ENCODE measurements at regions not wholly inside any gene's neighbourhood (a gene's known extent, or its start where the extent isn't known, plus 50 kb on each side); places are given as distances from the start of the nearest gene placed in this dataset.
"Not testable (repeated sequence)": the region's sequence is repeated elsewhere in the genome, so short reads cannot be mapped to it uniquely, and the experiment has no call there.

GRCh38 chr1:29406814-29407213 is 170.5 kb downstream of the PTPRU start:
- intact Hi-C loops (cut with DNase I; ENCODE audit: low total_unique reads): no loop called here
- DNase-seq: no peak
- Histone ChIP-seq H3K36me3 (no peaks in the 10 kb centered on the region), H3K4me3 (no peak overlapping the region), H3K4me1 (no peaks in the 10 kb centered on the region), H3K9me3 (peaks cover 0 to 9% (median 0%) of the 10 kb centered on the region in 3 donors), H3K27ac (no peak overlapping the region), H3K27me3 (peaks cover 0 to 29% of the 10 kb centered on the region in 2 donors)
- TF ChIP-seq CTCF (IDR thresholded peaks at IDR 0.05): no peak

- intact Hi-C loops (cut with DNase I; ENCODE audit: low total_unique reads); H3K9me3 ChIP-seq; H3K4me1 ChIP-seq; DNase-seq; H3K4me3 ChIP-seq; H3K27ac ChIP-seq; H3K36me3 ChIP-seq: not testable (repeated sequence)
- H3K27me3 ChIP-seq: peaks cover 0 to 15% of the 10 kb centered on the region in 2 donors
Measured at GRCh38 chr1:29400203-29400602, 163.9 kb downstream of the PTPRU start.

GRCh38 chr1:29399465-29399864 is 163.1 kb downstream of the PTPRU start:
- no peak for TF ChIP-seq CTCF (IDR thresholded peaks at IDR 0.05)
- no peak overlapping the region for H3K4me3 ChIP-seq
- H3K27me3 ChIP-seq: peaks cover 0 to 18% of the 10 kb centered on the region in 2 donors
- no peaks in the 10 kb centered on the region for H3K36me3 ChIP-seq
- H3K9me3 ChIP-seq: peaks cover 0 to 10% (median 3%) of the 10 kb centered on the region in 3 donors
- H3K27ac ChIP-seq: no peak overlapping the region
- intact Hi-C loops (cut with DNase I; ENCODE audit: low total_unique reads): no loop called here
- no peak for DNase-seq
- no peaks in the 10 kb centered on the region for H3K4me1 ChIP-seq

- Histone ChIP-seq H3K27me3 (peaks cover 0 to 20% of the 10 kb centered on the region in 2 donors), H3K27ac (no peak overlapping the region), H3K4me3 (no peak overlapping the region), H3K36me3 (no peaks in the 10 kb centered on the region), H3K9me3 (peaks cover 0 to 10% (median 3%) of the 10 kb centered on the region in 3 donors), H3K4me1 (no peaks in the 10 kb centered on the region)
- intact Hi-C loops (cut with DNase I; ENCODE audit: low total_unique reads): no loop called here
- no peak for TF ChIP-seq CTCF (IDR thresholded peaks at IDR 0.05)
- no peak for DNase-seq
Measured at GRCh38 chr1:29398431-29398830, 162.1 kb downstream of the PTPRU start.

GRCh38 chr1:29397981-29398380 is 161.7 kb downstream of the PTPRU start:
- TF ChIP-seq CTCF (IDR thresholded peaks at IDR 0.05): no peak
- Histone ChIP-seq H3K9me3 (peaks cover 0 to 10% (median 3%) of the 10 kb centered on the region in 3 donors), H3K4me1 (no peaks in the 10 kb centered on the region), H3K27ac (no peak overlapping the region), H3K4me3 (no peak overlapping the region), H3K36me3 (no peaks in the 10 kb centered on the region), H3K27me3 (peaks cover 0 to 24% of the 10 kb centered on the region in 2 donors)
- intact Hi-C loops (cut with DNase I; ENCODE audit: low total_unique reads): no loop called here
- no peak for DNase-seq

- H3K9me3 ChIP-seq: peaks cover 0 to 10% (median 3%) of the 10 kb centered on the region in 3 donors
- H3K4me1 ChIP-seq: no peaks in the 10 kb centered on the region
- H3K27ac ChIP-seq: no peak overlapping the region
- TF ChIP-seq CTCF (IDR thresholded peaks at IDR 0.05): no peak
- no peak for DNase-seq
- H3K4me3 ChIP-seq: no peak overlapping the region
- H3K27me3 ChIP-seq: peaks cover 0 to 25% of the 10 kb centered on the region in 2 donors
- H3K36me3 ChIP-seq: no peaks in the 10 kb centered on the region
- intact Hi-C loops (cut with DNase I; ENCODE audit: low total_unique reads): no loop called here
Measured at GRCh38 chr1:29397256-29397590, 160.9 kb downstream of the PTPRU start.

Measured in tibial artery (tissue), 4 donors.